NB4 (cell line): ENCODE measurements at regions not wholly inside any gene's neighbourhood (a gene's known extent, or its start where the extent isn't known, plus 50 kb on each side); places are given as distances from the start of the nearest gene placed in this dataset.

Experiments used
- DNase-seq: peaks from one replicate; pipeline ENCODE4 v3.0.0; 2010; ENCODE audit warnings: low read depth
- H3K4me3 ChIP-seq: one replicate; pipeline ENCODE4 v1.5.1; 2011; ENCODE audit warnings: mild to moderate bottlenecking, low read depth, low read length, moderate library complexity
- MYC ChIP-seq: IDR thresholded peaks from 2 replicates; pipeline ENCODE4 v1.6.1; 2011; ENCODE audit warnings: low read depth, low read length
- POLR2A ChIP-seq: IDR thresholded peaks from 2 replicates; pipeline ENCODE4 v1.6.1; 2011; ENCODE audit warnings: mild to moderate bottlenecking; ENCODE audit not compliant: insufficient read length; ENCODE audit errors: extremely low read depth
- TF ChIP-seq, protein P1 (sequence below): IDR thresholded peaks from one replicate; pipeline ENCODE4 v1.5.1; 2012; ENCODE audit warnings: low read depth, low read length
- TF ChIP-seq, protein P2 (sequence below): IDR thresholded peaks from 2 replicates; pipeline ENCODE4 v1.6.1; 2011; ENCODE audit warnings: low read depth, low read length

GRCh38 chr5:54728588-54728915 lies 211.0 kb downstream of the SNX18 start:
- TF ChIP-seq MYC (no peak), POLR2A (no peak)
- TF ChIP-seq, protein P1, sequence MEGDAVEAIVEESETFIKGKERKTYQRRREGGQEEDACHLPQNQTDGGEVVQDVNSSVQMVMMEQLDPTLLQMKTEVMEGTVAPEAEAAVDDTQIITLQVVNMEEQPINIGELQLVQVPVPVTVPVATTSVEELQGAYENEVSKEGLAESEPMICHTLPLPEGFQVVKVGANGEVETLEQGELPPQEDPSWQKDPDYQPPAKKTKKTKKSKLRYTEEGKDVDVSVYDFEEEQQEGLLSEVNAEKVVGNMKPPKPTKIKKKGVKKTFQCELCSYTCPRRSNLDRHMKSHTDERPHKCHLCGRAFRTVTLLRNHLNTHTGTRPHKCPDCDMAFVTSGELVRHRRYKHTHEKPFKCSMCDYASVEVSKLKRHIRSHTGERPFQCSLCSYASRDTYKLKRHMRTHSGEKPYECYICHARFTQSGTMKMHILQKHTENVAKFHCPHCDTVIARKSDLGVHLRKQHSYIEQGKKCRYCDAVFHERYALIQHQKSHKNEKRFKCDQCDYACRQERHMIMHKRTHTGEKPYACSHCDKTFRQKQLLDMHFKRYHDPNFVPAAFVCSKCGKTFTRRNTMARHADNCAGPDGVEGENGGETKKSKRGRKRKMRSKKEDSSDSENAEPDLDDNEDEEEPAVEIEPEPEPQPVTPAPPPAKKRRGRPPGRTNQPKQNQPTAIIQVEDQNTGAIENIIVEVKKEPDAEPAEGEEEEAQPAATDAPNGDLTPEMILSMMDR: no peak
- no peak for DNase-seq
- no peak overlapping the region for H3K4me3 ChIP-seq

- DNase-seq: no peak
- TF ChIP-seq, protein P2, sequence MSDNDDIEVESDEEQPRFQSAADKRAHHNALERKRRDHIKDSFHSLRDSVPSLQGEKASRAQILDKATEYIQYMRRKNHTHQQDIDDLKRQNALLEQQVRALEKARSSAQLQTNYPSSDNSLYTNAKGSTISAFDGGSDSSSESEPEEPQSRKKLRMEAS: no peak
- TF ChIP-seq MYC (no peak), POLR2A (no peak)
- TF ChIP-seq, protein P1: no peak
- H3K4me3 ChIP-seq: no peak overlapping the region
Observed at GRCh38 chr5:54727874-54728587, 210.5 kb downstream of the SNX18 start.

GRCh38 chr5:54725391-54726280 lies 208.1 kb downstream of the SNX18 start:
- no peak for DNase-seq
- H3K4me3 ChIP-seq: no peak overlapping the region
- TF ChIP-seq, protein P2: no peak
- no peak for TF ChIP-seq POLR2A
- TF ChIP-seq MYC: no peak
- TF ChIP-seq, protein P1: no peak

GRCh38 chr5:54722846-54723433 lies 205.4 kb downstream of the SNX18 start:
- no peak overlapping the region for H3K4me3 ChIP-seq
- no peak for DNase-seq
- TF ChIP-seq MYC (no peak), POLR2A (no peak)
- TF ChIP-seq, protein P1: no peak
- TF ChIP-seq, protein P2: no peak

- no peak for DNase-seq
- H3K4me3 ChIP-seq: no peak overlapping the region
- TF ChIP-seq, protein P1: no peak
- TF ChIP-seq, protein P2: no peak
- TF ChIP-seq POLR2A (no peak), MYC (no peak)
Observed at GRCh38 chr5:54721951-54722654, 204.5 kb downstream of the SNX18 start.
